ENCODE measurements at regions not wholly inside any gene's neighbourhood (a gene's known extent, or its start where the extent isn't known, plus 50 kb on each side); places are given as distances from the start of the nearest gene placed in this dataset.

- no peak for DNase-seq
Observed at GRCh38 chr11:70751142-70751734, 352.9 kb downstream of the CTTN start.

GRCh38 chr11:70755410-70756158, 357.3 kb downstream of the CTTN start:
- peak; percentile 7 for DNase-seq

DNA sequence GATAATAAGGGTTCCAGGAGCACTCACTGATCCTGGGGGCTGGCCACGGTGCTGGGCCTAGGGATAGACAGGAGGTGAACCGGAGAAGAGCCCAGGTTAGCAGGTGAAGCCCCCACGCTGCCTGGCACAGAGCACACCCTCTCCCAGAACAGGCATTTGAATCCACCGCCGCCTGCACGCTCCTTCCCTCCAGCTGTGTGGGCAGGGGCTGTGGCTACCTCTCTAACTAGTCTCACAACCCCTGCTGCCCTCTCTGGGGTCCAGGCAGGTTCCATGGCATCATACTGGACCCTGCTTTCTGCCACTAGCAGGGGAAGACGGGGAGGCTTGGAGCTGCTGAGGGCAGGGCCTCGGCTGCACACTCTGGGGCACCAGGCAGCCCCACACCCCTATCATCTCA, 358.0 kb downstream of the CTTN start:
- DNase-seq, result no peak

- no peak for DNase-seq
Observed at GRCh38 chr11:70756756-70757155, 358.4 kb downstream of the CTTN start.

DNA sequence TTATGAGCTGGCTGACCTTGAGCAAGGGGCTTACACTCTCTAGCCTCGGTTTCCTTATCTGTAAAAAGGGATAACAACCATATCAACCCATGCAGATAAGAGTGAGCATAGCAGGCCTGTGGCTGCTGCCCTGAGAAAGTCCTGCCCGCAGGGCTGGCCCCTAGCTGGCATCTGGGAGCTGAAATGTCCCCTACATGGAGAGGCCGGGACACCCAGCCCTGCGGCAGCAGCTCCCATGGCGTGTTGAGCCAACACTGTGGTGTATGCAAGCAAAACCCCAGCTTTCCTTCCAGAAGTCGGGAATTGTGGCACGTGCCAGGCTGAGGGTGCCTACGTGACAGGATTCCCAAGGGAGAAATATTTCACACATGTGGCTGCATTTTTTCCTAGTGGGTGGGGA, 358.9 kb downstream of the CTTN start:
- DNase-seq, result no peak

- no peak for DNase-seq
Observed at GRCh38 chr11:70758206-70758605, 359.9 kb downstream of the CTTN start.

DNA sequence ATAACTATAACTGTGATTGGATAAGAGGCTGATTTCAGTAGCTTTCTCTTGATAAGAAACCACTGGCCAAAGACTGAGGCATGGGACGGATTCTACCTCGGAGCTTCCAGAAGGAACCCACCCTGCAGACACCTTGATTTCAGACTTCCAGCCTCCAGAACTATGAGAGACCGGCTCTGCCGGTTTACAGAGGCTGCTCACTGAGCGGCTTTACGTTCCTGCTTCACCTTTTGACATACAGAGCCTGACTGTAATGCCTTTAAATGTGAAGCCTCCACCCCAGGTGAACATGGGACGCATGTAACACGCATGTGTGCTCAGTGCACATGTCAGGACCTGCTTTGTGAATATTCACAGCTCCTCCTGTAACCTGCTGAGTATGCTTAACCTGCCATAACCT, 361.5 kb downstream of the CTTN start:
- DNase-seq, result no peak

DNA sequence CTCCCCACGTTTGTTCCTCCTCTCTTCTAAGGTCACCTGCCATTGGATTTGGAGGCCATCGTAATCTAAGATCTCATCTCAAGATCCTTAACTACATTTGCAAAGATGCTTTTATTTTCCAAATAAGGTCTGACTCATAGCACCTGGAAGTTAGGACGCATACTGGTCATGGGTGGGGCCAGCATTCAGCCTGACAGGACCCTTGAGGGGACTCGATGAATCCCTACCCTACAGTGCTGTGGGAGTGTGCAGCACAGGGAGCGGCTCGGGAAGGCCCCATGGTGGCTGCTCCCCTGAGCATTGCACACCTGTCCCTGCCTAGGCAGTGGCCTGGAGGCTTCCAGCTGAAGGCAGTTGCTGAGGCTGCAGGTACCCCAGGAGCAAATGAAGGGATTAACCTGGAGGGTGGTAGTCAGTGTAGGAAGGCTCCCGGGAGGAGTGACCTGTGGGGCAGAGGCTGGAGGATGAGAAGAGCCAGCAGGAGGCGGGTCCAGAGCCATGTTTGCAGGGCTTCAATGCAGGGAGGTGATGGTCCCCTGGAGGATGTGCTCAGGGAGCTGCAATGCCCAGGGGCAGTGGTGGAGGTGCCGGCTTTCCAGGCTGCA, 362.2 kb downstream of the CTTN start:
- no peak for DNase-seq

DNA sequence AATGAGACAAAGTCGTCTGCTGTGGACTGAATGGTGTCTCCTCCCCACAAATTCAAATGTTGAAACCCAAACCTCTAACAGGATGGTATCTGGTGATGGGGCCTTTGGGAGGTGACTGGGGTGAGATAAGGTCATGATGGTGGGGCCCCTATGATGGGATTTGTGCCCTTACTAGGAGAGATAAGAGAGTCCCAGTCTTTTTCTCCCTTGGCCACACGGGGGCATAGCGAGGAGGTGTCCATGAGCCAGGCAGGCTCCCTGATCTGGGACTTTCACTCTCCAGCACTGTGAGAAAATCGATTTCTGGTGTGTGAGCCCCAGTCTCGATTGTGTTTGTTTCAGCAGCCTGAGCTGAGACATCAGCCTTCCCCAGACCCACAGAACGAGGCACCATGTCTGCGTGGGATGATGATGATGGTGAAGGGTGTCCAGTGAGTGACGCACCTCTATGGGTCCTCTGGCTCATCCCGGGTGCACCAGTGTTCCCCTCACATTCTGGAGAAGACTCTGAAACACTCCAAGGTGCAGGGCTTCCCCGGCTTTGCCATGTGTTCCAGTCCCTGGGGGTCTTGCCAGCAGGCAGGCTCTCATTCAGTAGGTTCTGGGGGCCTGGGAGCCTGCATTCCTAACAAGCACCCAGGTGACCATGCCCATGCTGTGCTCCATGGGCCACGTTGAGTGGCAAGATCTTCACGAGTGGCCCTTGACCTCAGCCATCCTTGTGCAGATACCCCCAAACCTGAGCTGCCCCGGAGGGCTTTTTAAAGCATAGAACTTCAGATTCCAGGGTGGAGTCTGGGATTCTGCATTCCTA, 363.0 kb downstream of the CTTN start:
- no peak for DNase-seq

- DNase-seq, result no peak
Observed at GRCh38 chr11:70761908-70762337, 363.6 kb downstream of the CTTN start.

GRCh38 chr11:70762810-70763209, 364.5 kb downstream of the CTTN start:
- DNase-seq, result no peak

DNA sequence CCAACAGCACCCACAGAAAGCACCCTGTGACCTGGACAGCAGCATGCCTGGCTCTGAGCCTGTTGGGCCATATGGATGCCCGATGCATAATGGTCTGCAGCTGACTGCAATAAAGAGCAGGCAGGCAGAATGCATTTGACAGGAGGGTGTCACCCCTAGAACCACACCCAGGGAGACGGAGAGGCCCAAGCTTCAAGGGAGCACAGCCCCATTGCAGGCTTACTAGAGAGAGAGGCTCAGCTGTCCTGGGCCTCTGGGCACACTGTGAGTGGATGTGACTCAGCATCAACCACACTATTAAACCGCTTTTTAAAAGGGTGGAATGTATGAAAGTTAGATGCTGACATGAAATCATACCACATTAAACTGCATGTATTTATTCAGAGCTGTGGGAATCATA, 365.3 kb downstream of the CTTN start:
- no peak for DNase-seq

DNA sequence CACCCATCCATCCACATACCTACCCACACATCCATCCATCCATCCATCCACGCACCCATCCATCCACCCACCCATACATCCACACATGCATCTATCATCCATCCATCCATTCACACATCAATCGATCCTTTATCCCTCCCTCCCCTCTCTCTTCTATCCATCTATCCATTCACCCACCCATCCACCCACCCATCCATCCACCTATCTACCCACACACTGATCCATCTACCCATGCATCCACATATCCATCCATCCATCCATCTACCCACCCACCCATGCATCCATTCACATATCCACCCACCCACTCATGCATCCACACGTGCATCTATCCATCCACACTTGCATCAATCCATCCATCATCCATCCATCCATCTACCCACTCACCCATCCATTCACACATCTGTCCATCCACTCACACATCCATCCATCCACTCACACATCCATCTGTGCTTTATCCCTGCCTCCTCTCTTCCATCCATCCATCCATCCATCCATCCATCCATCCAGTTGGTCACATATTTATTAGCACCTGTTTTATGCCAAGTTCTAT, 366.1 kb downstream of the CTTN start:
- DNase-seq, result no peak

- DNase-seq, result no peak
Observed at GRCh38 chr11:70766901-70767300, 368.6 kb downstream of the CTTN start.

- DNase-seq, result no peak
Observed at GRCh38 chr11:70768346-70769095, 370.2 kb downstream of the CTTN start.

DNA sequence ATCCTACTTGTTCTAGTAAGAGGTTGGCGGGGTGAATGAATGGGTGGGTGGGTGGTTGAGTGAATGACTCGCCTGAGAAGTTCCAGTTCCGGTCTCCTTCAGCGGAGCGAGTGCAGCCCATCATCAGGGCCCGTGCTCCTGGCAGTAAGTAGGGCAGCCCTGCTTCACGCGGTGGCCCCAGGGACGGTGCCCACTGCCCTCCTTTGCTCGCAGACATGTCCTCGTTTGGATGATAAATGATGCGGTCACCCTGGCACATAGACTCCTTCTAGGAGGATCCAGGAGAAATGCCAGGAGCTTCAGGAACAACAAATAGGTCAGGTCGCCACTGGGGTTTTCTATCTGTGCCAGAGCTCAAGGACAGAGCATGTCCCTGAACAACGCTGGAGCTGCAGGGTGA, 370.8 kb downstream of the CTTN start:
- DNase-seq, result no peak

GRCh38 chr11:70769521-70769920, 371.2 kb downstream of the CTTN start:
- no peak for DNase-seq

- no peak for DNase-seq
Observed at GRCh38 chr11:70771099-70771885, 373.0 kb downstream of the CTTN start.

DNA sequence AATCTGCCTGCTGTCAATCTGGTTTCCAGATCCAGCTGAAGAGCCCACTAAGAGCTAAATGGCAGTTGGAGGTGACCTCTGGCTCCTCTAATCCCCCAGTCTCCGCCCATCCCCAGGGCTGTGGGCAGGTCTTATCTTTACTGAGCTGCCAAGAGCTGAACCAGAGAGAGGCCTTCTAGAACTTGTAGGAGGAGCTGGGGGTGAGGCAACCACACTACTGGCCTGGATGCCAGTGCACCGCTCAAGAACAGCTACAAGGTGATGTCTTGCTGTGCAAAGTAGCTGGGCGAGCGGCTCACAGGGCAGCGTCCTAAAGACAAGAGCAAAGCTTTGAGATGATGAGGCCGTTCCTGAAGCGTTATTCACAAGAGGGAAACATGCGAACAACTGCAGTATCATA, 374.6 kb downstream of the CTTN start:
- no peak for DNase-seq

DNA sequence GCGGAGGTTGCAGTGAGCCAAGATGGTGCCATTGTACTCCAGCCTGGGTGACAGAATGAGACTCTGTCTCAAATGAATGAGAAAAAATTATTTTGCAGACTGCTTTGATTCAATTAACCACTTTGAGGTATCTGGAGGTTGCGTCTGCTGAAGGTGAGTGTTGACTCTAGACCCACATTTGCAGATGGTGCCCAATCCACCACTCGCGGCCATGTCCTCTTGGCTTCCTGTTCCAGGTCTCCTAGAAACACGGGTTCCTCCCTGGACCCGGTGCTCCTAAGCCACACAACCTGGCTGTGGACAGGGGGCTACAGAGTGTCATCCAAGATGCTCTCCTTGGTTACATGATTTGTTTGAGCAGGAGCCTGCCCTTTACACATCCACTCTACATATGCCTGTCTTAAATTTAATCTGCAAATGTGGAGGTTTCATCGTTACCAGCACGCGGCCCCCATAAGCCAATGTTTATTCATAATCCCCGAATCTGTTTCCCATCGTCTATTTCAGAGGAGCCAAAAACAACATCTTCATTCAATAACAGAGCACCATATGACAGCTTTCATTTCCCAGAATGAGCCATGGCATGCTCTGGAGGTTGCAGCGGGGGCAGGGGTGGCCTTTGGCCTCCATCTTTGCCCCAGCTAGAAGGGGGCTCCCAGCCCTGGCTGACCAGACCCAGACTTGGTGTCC, 377.2 kb downstream of the CTTN start:
- no peak for DNase-seq

DNA sequence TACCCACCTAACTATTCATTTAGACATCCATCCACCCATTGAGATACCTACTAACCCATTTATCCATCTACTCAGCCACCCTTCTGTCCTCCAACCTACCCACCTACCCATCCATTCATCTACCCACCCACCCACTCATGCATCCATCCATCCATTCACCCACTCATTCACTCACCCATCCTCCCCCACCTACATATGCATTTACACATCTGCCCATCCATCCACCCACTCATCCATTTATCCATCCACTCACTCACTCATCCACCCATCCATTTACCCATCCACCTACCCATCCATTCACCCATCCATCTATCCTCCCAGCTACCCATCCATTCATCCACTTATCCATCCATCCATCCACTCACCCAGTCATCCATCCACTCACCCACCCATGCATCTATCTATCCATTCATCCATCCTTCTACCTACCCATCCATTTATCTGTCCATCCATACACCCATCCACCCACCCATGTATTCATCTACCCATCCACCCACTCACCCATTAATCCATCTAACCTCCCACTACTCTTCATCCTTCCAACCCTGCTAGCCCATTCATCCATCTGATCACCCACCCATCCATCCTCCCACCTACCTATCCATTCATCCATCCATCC, 378.7 kb downstream of the CTTN start:
- no peak for DNase-seq
